Prostate gland (tissue), 2 donors: ENCODE measurements at regions not wholly inside any gene's neighbourhood (a gene's known extent, or its start where the extent isn't known, plus 50 kb on each side); places are given as distances from the start of the nearest gene placed in this dataset.

ENCODE experiments used
- DNase-seq: peaks from one replicate; pipeline ENCODE4 v3.0.0-alpha.2; 2019; ENCODE audit warnings: low spot score
- H3K27ac ChIP-seq, 2 donors: fragments of 200-600 bp; sonication (generic); 2 replicates each; pipeline ENCODE4 v1.5.1; 2017 to 2019
- H3K27me3 ChIP-seq: fragments of 200-600 bp; sonication (generic); replicated peaks from 2 replicates; pipeline ENCODE4 v1.5.1; 2019; ENCODE audit not compliant: insufficient read depth
- H3K36me3 ChIP-seq, 2 donors: fragments of 200-600 bp; sonication (generic); 1 replicate in 1 of 2; 2 replicates in 1 of 2; pipeline versions ENCODE4 v1.5.1 to v1.8.1; 2017 to 2019
- H3K4me1 ChIP-seq: fragments of 200-600 bp; sonication (generic); replicated peaks from 2 replicates; pipeline ENCODE4 v1.5.1; 2019
- H3K4me3 ChIP-seq, 2 donors: fragments of 200-600 bp; sonication (generic); 2 replicates each; pipeline ENCODE4 v1.5.1; 2017 to 2019
- H3K9me3 ChIP-seq: fragments of 200-600 bp; sonication (generic); 2 replicates; pipeline ENCODE4 v1.5.1; 2017
- POLR2A ChIP-seq: fragments of 450-650 bp; IDR thresholded peaks from one replicate; pipeline ENCODE4 v1.6.1; 2016; ENCODE audit warnings: antibody characterized with exemption, mild to moderate bottlenecking
- POLR2AphosphoS5 ChIP-seq: sonication (generic); formaldehyde crosslinking; IDR thresholded peaks from one replicate; pipeline ENCODE4 v1.6.1; 2017; ENCODE audit warnings: antibody characterized with exemption
- WGBS: methylation state at CpG from one replicate; pipeline ENCODE4 v1.1.5; 2018; 5-methylcytosine and 5-hydroxymethylcytosine counted together
- intact Hi-C: fragments of 100-400 bp; cut with DNase I; formaldehyde crosslinking; loops from one replicate; pipeline ENCODE4 v1.14.2; 2022
- TF ChIP-seq, protein P1 (sequence below), 4 experiments: fragments of 200-600 bp in 2 of 4; fragments of 450-650 bp in 2 of 4; sonication (generic) in 2 of 4; IDR thresholded peaks; 1 replicate in 3 of 4; 2 replicates in 1 of 4; pipeline ENCODE4 v1.5.1; 2016 to 2019; ENCODE audit warnings: antibody characterized with exemption in 4 of 4, mild to moderate bottlenecking in 2 of 4, moderate library complexity in 2 of 4

GRCh38 chr22:49509016-49509415 lies 318.7 kb downstream of the BRD1 start:
- DNase-seq = no peak
- Histone ChIP-seq H3K4me1 (no peaks in the 10 kb centered on the region), H3K36me3 (no peaks in the 10 kb centered on the region), H3K27ac (no peak overlapping the region), H3K9me3 (no peaks in the 10 kb centered on the region), H3K27me3 (no peaks in the 10 kb centered on the region), H3K4me3 (no peak overlapping the region)
- intact Hi-C loops = no loop called here
- WGBS = 83% methylated on average over 7 of the region's 7 CpGs
- TF ChIP-seq POLR2AphosphoS5 (no peak), POLR2A (no peak)
- TF ChIP-seq, protein P1, sequence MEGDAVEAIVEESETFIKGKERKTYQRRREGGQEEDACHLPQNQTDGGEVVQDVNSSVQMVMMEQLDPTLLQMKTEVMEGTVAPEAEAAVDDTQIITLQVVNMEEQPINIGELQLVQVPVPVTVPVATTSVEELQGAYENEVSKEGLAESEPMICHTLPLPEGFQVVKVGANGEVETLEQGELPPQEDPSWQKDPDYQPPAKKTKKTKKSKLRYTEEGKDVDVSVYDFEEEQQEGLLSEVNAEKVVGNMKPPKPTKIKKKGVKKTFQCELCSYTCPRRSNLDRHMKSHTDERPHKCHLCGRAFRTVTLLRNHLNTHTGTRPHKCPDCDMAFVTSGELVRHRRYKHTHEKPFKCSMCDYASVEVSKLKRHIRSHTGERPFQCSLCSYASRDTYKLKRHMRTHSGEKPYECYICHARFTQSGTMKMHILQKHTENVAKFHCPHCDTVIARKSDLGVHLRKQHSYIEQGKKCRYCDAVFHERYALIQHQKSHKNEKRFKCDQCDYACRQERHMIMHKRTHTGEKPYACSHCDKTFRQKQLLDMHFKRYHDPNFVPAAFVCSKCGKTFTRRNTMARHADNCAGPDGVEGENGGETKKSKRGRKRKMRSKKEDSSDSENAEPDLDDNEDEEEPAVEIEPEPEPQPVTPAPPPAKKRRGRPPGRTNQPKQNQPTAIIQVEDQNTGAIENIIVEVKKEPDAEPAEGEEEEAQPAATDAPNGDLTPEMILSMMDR (IDR thresholded peaks at IDR 0.05) = no peak

- no peak for DNase-seq
- no peak for TF ChIP-seq POLR2A
- TF ChIP-seq, protein P1 (IDR thresholded peaks at IDR 0.05) = no peak
- TF ChIP-seq POLR2AphosphoS5 = no peak
- H3K4me1 ChIP-seq = no peaks in the 10 kb centered on the region
- no peaks in the 10 kb centered on the region for H3K27me3 ChIP-seq
- no peaks in the 10 kb centered on the region for H3K9me3 ChIP-seq
- 79% methylated on average over 9 of the region's 9 CpGs for WGBS
- H3K4me3 ChIP-seq = no peak overlapping the region
- H3K36me3 ChIP-seq = no peaks in the 10 kb centered on the region
- H3K27ac ChIP-seq = no peak overlapping the region
- intact Hi-C loops = no loop called here
Measured at GRCh38 chr22:49508561-49508960, 319.1 kb downstream of the BRD1 start.

DNA sequence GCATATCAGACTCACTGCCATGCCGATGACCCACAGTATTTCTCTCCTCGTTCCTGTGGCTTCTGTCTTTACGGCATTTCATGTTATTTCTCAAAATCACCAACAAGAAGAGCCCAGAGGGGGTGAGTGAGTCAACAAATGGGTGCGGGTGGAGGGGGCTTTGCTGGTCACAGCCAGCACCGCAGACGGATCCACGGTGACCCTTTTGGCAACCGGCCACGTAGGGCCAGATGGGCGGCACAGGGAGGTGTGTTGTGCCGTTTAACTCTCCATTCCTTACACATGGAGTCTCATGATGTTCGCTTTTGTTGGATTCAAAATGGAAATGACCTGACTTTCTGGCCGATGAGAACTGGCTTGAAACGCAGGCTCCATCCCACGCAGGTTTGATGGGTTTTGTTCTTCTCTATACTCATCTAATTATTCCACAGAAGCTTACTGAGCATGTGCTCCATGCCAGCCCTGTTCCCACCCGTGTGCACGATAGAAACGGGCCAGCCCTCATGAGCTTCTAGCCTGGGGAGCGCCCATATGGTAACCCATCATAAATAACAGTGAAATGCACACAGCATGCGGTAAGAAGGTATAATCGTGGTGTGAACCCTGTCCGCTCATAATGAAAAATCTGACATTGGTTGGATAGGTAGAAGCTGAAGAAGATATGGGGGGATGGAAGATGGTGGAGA lies 319.9 kb downstream of the BRD1 start:
- H3K36me3 ChIP-seq = no peaks in the 10 kb centered on the region
- H3K27me3 ChIP-seq = no peaks in the 10 kb centered on the region
- H3K4me1 ChIP-seq = no peaks in the 10 kb centered on the region
- no peaks in the 10 kb centered on the region for H3K9me3 ChIP-seq
- no peak overlapping the region for H3K4me3 ChIP-seq
- H3K27ac ChIP-seq = no peak overlapping the region
- TF ChIP-seq, protein P1 (IDR thresholded peaks at IDR 0.05) = no peak
- TF ChIP-seq POLR2A (no peak), POLR2AphosphoS5 (no peak)
- intact Hi-C loops = no loop called here
- WGBS = 85% methylated on average over 22 of the region's 22 CpGs
- DNase-seq = no peak

DNA sequence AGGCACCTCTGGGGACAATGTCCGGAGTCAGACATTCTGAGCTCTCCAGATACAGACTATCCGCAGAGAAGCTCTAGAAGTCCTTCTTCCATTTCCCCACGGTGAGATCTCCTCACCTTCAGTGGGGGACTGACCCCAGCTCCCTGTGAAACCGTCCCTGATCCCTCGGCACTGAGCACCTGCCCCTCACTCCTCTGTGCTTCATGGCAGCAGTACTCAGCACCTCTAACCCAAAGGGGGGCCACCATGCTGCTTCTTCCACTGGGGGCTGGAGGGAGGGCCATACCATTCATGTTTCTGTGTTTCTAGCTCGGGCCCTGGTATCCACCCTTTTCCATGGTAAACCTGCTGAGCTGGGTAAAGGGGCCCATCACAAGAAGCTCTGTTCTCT lies 321.7 kb downstream of the BRD1 start:
- Histone ChIP-seq H3K4me3 (no peak overlapping the region), H3K27me3 (no peaks in the 10 kb centered on the region), H3K4me1 (no peaks in the 10 kb centered on the region), H3K36me3 (no peaks in the 10 kb centered on the region), H3K9me3 (no peaks in the 10 kb centered on the region), H3K27ac (no peak overlapping the region)
- 90% methylated on average over 6 of the region's 6 CpGs for WGBS
- TF ChIP-seq POLR2A (no peak), POLR2AphosphoS5 (no peak)
- TF ChIP-seq, protein P1 (IDR thresholded peaks at IDR 0.05) = no peak
- no peak for DNase-seq
- intact Hi-C loops = no loop called here

GRCh38 chr22:49505337-49506009 lies 322.2 kb downstream of the BRD1 start:
- no peak overlapping the region for H3K27ac ChIP-seq
- TF ChIP-seq POLR2A (no peak), POLR2AphosphoS5 (no peak)
- intact Hi-C loops = no loop called here
- WGBS = 93% methylated on average over 7 of the region's 7 CpGs
- H3K4me1 ChIP-seq = no peaks in the 10 kb centered on the region
- no peaks in the 10 kb centered on the region for H3K36me3 ChIP-seq
- DNase-seq = no peak
- no peaks in the 10 kb centered on the region for H3K27me3 ChIP-seq
- H3K4me3 ChIP-seq = no peak overlapping the region
- no peaks in the 10 kb centered on the region for H3K9me3 ChIP-seq
